COR-L47 (cell line): ENCODE measurements at regions not wholly inside any gene's neighbourhood (a gene's known extent, or its start where the extent isn't known, plus 50 kb on each side); places are given as distances from the start of the nearest gene placed in this dataset.

Experiments
- DNase-seq: peaks from one replicate; lab custom pipeline; 2025; lab: John Stamatoyannopoulos, UW

- no peak for DNase-seq
Measured at GRCh38 chr1:115577513-115577912, 64.3 kb upstream of the VANGL1 start.

DNA sequence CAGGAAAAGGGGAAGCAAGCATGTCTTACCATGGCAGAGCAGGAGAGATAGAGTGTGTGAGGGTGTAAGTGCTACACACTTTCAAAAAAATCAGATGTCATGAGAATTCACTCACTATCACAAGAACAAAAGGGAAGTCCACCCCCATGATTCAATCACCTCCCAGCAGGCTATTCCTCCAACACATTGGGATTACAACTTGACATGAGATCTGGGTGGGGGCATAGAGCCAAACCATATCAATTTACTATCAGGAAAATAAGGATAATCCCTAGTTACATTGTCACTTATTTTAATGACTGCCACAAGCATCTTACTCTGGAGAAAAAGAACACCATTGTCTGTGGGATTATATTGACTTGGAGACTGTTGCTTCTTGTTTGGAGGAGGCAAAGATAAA lies 66.1 kb upstream of the VANGL1 start:
- DNase-seq, result no peak

DNA sequence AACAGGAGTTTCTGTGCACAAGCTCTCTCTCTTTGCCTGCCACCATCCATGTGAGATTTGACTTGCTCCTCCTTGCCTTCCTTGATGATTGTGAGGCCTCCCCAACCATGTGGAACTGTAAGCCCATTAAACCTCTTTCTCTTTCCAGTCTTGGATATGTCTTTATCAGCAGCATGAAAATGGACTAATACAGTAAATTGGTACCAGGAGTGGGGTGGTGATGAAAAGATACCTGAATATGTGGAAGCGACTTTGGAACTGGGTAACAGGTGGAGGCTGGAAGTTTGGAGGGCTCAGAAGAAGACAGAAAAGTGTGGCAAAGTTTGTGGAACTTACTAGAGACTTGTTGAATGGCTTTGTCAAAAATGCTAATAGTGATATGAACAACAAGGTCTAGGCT lies 69.1 kb upstream of the VANGL1 start:
- no peak for DNase-seq

DNA sequence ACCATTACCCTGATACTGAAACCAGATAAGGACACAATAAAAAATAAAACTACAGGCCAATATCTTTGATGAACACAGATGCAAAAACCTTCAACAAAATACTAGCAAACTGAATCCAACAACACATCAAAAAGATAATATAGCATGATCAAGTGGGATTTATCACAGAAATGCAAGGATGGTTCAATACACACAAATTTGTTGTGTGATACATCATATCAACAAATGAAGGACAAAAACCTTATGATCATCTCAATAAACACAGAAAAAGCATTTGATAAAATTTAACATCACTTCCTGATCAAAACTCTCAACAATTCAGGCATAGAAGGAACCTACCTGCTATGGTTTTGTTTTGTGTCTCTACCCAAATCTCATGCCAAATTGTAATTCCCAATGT lies 74.3 kb upstream of the VANGL1 start:
- DNase-seq, result no peak

DNA sequence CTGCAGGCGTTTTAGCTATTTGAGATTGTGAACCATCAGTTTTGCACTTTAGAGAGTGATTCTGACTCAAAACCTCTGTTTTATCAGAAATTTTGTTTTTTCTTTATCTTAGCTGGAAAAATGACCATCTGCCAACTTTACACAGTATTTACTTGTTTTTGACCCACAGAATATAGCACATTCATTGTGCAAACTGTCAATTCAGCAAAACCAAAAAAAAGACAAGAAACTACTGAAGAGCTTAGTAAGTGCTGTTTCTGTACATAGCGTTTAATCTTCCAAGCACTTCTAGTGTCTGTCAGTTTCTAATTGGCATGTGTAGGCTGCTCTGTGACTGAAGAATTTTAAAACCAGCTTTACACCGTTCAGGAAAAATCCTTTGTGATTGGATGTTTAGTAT lies 76.0 kb upstream of the VANGL1 start:
- no peak for DNase-seq

GRCh38 chr1:115565353-115565752 lies 76.4 kb upstream of the VANGL1 start:
- no peak for DNase-seq

DNA sequence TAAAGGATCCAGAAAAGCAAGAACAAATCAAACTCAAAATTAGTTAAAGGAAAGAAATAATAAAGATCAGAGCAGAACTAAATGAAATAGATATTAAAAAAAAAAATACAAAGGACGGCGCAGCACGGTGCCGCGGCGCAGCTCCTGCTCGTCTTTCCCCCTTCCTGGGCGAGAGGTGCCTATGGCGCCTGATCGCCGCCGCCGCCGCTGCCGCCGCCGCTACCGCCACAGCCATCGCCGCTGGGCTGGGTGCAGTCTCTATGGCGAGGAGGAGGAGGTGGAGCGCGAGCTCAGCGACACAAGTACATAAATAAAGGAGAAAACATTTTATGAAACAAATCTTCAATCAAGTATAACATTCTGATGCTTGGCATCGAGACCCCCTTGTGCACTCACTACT lies 77.6 kb upstream of the VANGL1 start:
- DNase-seq, result no peak

DNA sequence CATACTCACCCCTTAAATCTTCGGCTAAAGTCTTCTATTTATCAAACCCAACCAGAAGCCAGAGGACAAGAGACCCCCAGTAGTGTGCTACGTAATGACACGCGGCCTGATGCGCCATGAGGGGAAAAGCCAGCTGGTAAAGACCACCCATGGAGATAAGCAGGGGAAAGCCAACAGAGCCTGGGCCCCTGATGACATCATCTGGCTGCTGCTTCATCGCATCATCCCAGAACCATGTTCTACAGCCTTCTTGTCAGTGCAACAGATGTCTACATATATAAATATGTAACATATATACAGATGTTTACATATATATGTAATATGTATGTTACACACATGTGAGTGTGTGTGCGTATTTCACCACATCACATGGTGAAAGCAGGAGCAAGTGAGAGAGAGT lies 81.7 kb upstream of the VANGL1 start:
- no peak for DNase-seq

GRCh38 chr1:115558275-115558674 lies 83.5 kb upstream of the VANGL1 start:
- no peak for DNase-seq

DNA sequence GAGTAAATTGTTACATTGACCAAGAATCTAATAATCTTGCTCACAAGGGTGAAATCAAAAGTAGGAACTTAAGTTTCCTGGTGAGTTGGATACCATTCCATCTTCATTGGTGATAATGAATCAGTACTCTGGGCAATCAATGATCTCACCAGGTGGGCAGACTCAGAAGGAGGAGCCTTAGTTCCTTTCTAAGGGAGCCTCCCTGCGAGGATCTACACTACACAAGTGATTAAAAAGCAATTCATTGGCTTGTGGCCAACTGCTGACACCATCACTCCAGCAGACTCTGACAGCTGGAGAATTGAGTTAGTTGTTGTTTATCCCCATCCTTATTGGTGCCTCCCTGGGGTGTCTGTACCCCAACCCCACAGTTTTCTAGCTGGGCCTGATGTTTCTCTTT lies 84.1 kb upstream of the VANGL1 start:
- peak; percentile 71 for DNase-seq

GRCh38 chr1:115556236-115556635 lies 85.5 kb upstream of the VANGL1 start:
- DNase-seq, result no peak

DNA sequence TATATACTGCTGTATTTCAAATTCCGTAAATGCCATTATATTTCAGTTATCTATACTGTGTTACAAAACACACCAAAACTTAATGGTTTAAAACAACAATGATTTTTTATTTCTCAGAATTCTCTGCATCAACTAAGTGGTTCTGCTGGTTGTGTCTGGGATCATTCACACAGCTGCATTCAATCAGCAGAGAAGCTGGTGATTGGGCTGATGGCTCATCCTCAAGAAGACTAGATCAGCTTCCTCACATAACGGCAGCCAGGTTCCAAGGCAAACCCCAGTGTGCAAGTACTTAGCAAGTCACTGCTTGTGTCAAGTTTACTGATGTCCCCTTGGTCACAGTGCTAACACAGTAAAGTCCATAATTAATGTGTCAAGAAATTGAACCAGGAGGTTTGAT lies 86.3 kb upstream of the VANGL1 start:
- DNase-seq, result no peak

- no peak for DNase-seq
Measured at GRCh38 chr1:115547696-115548095, 94.1 kb upstream of the VANGL1 start.

DNA sequence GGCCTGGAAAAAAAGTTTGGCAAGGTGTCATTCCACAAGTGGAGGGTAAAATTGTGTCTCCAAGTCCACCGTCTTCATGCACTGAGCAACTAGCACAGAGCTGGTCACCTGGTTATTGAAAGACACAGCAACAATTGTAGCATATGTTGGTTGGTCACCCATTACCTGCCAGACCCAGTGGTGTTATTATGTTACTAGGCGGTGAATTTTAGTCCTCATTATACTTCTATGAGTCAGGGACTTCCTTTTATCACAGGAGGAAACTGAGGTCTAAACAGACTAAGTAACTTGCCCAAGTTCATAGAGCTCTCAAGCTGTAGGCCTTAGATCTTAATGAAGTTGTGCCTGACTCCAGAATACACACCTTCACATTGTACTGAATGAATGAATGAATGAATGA lies 94.9 kb upstream of the VANGL1 start:
- DNase-seq, result no peak

DNA sequence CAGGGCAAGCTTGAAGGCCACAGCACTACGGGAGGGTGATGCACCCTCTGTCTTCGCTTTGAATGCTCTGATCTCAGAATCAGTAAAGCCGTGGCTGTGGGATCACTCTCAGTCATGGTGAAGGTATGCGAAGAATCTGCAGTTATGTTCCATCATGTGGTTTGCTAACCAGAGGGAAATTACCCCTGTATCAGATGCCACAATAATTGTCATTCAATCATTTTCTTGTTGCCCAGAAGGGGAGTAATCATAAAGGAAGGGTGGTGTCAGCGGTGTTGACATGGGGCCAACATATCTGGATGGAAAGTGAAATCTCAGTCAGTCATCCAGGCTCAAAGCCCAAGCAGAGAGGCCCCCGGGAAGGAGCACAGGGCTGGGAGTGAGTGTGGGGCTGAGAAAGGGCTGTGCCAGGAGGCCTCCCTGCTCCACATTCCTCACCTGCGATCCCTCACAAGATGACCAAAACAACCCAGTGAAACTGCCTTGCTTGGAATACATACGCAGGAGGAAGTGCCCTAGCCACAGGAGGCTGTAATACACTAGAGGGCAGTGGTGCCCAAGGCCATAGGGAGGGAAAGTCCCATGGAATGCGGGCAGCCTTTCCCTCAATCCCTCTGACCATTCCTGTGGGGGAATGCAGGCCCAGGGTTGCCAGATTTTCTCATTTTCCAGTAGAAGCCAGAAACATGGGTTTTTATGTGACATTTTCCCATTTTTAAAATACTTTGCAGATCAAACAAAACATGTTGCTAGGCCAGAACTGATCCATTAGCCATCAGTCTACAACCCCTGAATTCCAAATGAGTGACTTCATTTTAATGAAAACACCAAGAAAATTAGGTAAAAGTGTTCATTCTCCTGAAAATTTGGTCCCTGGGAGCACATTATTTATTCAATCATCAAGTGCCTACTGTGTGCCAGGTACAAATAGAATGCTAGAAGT lies 95.7 kb upstream of the VANGL1 start:
- no peak for DNase-seq

- no peak for DNase-seq
Measured at GRCh38 chr1:115545096-115545720, 96.6 kb upstream of the VANGL1 start.

- DNase-seq, result no peak
Measured at GRCh38 chr1:115544131-115544530, 97.6 kb upstream of the VANGL1 start.

GRCh38 chr1:115543247-115543646 lies 98.5 kb upstream of the VANGL1 start:
- DNase-seq, result no peak

- DNase-seq, result no peak
Measured at GRCh38 chr1:115539736-115540135, 102.0 kb upstream of the VANGL1 start.

DNA sequence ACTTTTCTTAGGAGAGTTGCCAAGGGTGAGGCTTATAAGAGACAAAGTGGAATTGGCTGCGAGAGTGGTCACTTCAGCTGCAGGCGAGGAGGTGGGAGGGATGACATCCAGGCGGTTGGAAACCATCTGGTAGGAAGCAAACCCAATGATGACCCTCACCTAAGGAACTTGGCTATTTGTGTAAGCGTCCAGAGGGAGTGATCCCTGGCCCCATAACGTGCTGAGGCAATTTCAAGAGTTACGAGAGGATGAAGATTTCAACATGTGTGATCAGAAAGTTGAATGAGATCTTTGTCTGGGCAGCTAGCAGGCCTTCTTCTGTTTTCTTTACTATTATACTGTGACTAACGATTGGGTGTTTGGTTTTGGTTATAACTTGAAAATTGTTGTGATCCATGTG lies 102.7 kb upstream of the VANGL1 start:
- no peak for DNase-seq

DNA sequence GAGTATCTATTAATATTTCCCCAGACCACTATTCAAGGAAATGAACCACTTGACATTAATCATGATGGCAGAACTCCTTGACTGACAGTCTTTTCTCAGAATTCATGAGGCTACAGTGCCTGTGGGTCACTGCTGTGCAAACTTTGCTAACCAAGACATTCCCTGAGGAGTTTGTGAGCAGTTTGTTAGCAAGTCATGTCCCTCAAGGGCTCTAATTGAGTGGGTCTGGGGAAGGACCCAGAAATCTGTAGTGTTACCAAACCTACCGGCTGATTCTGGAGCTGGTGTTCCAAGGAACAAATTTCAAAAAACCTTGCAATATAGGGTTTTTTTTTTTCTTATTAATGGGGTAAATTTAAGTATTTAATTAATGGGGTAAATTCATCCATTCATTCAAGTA lies 103.2 kb upstream of the VANGL1 start:
- DNase-seq, result no peak

- DNase-seq, result no peak
Measured at GRCh38 chr1:115537415-115537814, 104.4 kb upstream of the VANGL1 start.

GRCh38 chr1:115536279-115536816 lies 105.4 kb upstream of the VANGL1 start:
- DNase-seq, result no peak
